ENCODE measurements at regions not wholly inside any gene's neighbourhood (a gene's known extent, or its start where the extent isn't known, plus 50 kb on each side); places are given as distances from the start of the nearest gene placed in this dataset.

DNA sequence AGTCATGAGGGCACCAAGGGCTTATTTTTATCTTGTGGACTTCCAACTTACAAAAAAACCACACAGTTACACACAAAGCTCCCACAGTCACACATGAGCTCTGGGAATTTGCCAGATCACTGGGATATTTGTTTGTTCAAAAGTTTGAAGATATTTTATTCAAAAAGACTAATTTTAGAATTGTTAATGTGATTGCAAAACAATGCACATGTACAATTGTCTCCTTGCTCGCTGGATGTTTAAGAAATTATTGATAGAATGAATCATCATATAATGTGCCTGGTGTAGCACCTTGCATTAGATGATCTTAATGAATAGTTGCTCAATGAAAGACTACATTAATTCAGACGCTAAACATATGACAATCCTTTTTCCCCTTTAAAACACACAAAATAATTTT lies 570.3 kb downstream of the LMO4 start:
- TF ChIP-seq, protein P1, sequence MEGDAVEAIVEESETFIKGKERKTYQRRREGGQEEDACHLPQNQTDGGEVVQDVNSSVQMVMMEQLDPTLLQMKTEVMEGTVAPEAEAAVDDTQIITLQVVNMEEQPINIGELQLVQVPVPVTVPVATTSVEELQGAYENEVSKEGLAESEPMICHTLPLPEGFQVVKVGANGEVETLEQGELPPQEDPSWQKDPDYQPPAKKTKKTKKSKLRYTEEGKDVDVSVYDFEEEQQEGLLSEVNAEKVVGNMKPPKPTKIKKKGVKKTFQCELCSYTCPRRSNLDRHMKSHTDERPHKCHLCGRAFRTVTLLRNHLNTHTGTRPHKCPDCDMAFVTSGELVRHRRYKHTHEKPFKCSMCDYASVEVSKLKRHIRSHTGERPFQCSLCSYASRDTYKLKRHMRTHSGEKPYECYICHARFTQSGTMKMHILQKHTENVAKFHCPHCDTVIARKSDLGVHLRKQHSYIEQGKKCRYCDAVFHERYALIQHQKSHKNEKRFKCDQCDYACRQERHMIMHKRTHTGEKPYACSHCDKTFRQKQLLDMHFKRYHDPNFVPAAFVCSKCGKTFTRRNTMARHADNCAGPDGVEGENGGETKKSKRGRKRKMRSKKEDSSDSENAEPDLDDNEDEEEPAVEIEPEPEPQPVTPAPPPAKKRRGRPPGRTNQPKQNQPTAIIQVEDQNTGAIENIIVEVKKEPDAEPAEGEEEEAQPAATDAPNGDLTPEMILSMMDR (conservative IDR thresholded peaks at IDR 0.05 in 1 of 2, IDR thresholded peaks at IDR 0.05 in 1 of 2; ENCODE audit: extremely low read depth in 1 of 2, insufficient read depth in 1 of 2, low read depth in 1 of 2, low read length in 2 of 2), result no peak
- TF ChIP-seq EZH2 (IDR thresholded peaks at IDR 0.05; ENCODE audit: borderline replicate concordance, low read length), result no peak
